A673 (cell line): ENCODE measurements at regions not wholly inside any gene's neighbourhood (a gene's known extent, or its start where the extent isn't known, plus 50 kb on each side); places are given as distances from the start of the nearest gene placed in this dataset.
"Not testable (repeated sequence)": the region's sequence is repeated elsewhere in the genome, so short reads cannot be mapped to it uniquely, and the experiment has no call there.

Experiments
- EZH2 ChIP-seq: fragments of 200-600 bp; sonication (generic); IDR thresholded peaks from 2 replicates; pipeline ENCODE4 v1.6.1; 2017; ENCODE audit warnings: borderline replicate concordance, low read depth, mild to moderate bottlenecking, mixed read lengths, antibody characterized with exemption, low read length; ENCODE audit not compliant: poor library complexity, severe bottlenecking
- TF ChIP-seq, protein P1 (sequence below): fragments of 300-800, 200-600 bp; sonication (generic); conservative IDR thresholded peaks from 2 replicates; pipeline ENCODE4 v1.5.1; 2017; ENCODE audit warnings: low read depth, mild to moderate bottlenecking, antibody characterized with exemption, low read length, moderate library complexity, mixed read lengths

- TF ChIP-seq, protein P1, sequence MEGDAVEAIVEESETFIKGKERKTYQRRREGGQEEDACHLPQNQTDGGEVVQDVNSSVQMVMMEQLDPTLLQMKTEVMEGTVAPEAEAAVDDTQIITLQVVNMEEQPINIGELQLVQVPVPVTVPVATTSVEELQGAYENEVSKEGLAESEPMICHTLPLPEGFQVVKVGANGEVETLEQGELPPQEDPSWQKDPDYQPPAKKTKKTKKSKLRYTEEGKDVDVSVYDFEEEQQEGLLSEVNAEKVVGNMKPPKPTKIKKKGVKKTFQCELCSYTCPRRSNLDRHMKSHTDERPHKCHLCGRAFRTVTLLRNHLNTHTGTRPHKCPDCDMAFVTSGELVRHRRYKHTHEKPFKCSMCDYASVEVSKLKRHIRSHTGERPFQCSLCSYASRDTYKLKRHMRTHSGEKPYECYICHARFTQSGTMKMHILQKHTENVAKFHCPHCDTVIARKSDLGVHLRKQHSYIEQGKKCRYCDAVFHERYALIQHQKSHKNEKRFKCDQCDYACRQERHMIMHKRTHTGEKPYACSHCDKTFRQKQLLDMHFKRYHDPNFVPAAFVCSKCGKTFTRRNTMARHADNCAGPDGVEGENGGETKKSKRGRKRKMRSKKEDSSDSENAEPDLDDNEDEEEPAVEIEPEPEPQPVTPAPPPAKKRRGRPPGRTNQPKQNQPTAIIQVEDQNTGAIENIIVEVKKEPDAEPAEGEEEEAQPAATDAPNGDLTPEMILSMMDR = not testable (repeated sequence)
- not testable (repeated sequence) for TF ChIP-seq EZH2
Observed at GRCh38 chr5:1619531-1619930, 95.8 kb upstream of the LPCAT1 start.
